ENCODE measurements at regions not wholly inside any gene's neighbourhood (a gene's known extent, or its start where the extent isn't known, plus 50 kb on each side); places are given as distances from the start of the nearest gene placed in this dataset.
A peak's percentile ranks its signal among the peaks of the same experiment; 100 is the strongest.

- DNase-seq (ENCODE audit: low spot score) = no peak
- no peak for TF ChIP-seq CTCF (IDR thresholded peaks at IDR 0.05; ENCODE audit: extremely low read depth, missing control alignments)
These were observed 313.1 kb upstream of the SMIM30 start for GRCh38 chr7:113431406-113431805.

GRCh38 chr7:113424185-113424817 is 305.9 kb upstream of the SMIM30 start:
- DNase-seq (ENCODE audit: low spot score) = no peak
- no peak for TF ChIP-seq CTCF (IDR thresholded peaks at IDR 0.05; ENCODE audit: extremely low read depth, missing control alignments)

GRCh38 chr7:113421696-113422330 is 303.5 kb upstream of the SMIM30 start:
- DNase-seq (ENCODE audit: low spot score) = peak; percentile 64
- TF ChIP-seq CTCF (IDR thresholded peaks at IDR 0.05; ENCODE audit: extremely low read depth, missing control alignments) = peak; percentile 73

- DNase-seq (ENCODE audit: low spot score) = no peak
- TF ChIP-seq CTCF (IDR thresholded peaks at IDR 0.05; ENCODE audit: extremely low read depth, missing control alignments) = no peak
These were observed 296.2 kb upstream of the SMIM30 start for GRCh38 chr7:113414401-113415035.

- no peak for TF ChIP-seq CTCF (IDR thresholded peaks at IDR 0.05; ENCODE audit: extremely low read depth, missing control alignments)
- DNase-seq (ENCODE audit: low spot score) = no peak
These were observed 294.1 kb upstream of the SMIM30 start for GRCh38 chr7:113412410-113412809.

- no peak for DNase-seq (ENCODE audit: low spot score)
- TF ChIP-seq CTCF (IDR thresholded peaks at IDR 0.05; ENCODE audit: extremely low read depth, missing control alignments) = no peak
These were observed 292.4 kb upstream of the SMIM30 start for GRCh38 chr7:113410796-113411195.

- no peak for TF ChIP-seq CTCF (IDR thresholded peaks at IDR 0.05; ENCODE audit: extremely low read depth, missing control alignments)
These were observed 290.6 kb upstream of the SMIM30 start for GRCh38 chr7:113408999-113409398.

More at GRCh38 chr7:113408999-113409398, 290.6 kb upstream of the SMIM30 start:
- DNase-seq (ENCODE audit: low spot score) = no peak

Data from GM20000 (cell line).